ENCODE measurements at regions not wholly inside any gene's neighbourhood (a gene's known extent, or its start where the extent isn't known, plus 50 kb on each side); places are given as distances from the start of the nearest gene placed in this dataset.

DNA sequence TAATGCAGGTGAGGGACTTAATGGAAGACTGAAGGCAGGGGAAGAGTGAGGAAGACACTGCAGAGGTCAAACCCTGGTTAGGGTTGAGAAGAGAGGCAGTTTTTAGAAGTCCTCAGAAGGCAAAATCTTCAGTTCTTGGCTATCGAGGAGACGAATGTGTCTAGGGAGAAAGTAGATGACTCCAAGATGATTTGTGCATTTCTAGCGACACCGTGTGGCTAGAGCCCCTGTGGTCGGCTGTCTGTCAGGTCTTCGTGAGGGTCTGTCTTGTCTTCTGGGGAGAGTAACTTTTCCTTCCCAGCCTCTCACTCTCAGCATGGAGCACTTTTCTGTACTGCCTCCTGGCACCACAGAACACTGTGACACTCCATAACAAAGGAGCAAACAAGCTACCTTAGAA is 458.1 kb downstream of the STIM2 start:
- DNase-seq (ENCODE audit: low read depth) (no peak), FAIRE-seq (no peak)
- Mint-ChIP-seq H3K4me1 (ENCODE audit: low read depth, unreplicated experiment) (no peaks in the 10 kb centered on the region), H3K36me3 (ENCODE audit: low read depth, unreplicated experiment) (no peaks in the 10 kb centered on the region), H3K9me3 (ENCODE audit: unreplicated experiment) (no peaks in the 10 kb centered on the region), H3K27ac (ENCODE audit: unreplicated experiment) (peak overlapping the region; percentile 16), H3K4me3 (ENCODE audit: unreplicated experiment) (no peak overlapping the region), H3K27me3 (ENCODE audit: low read depth, unreplicated experiment) (no peaks in the 10 kb centered on the region)
- Histone ChIP-seq H3K4me2 (ENCODE audit: low read length) (no peak overlapping the region), H2AFZ (ENCODE audit: low read depth, low read length) (no peak overlapping the region), H3K27me3 (ENCODE audit: insufficient read depth, low read length) (no peaks in the 10 kb centered on the region), H3K9me3 (ENCODE audit: insufficient read depth, low read depth, low read length) (no peaks in the 10 kb centered on the region), H3K9ac (ENCODE audit: low read length) (no peak overlapping the region), H3K79me2 (ENCODE audit: insufficient read depth, low read length) (no peaks in the 10 kb centered on the region), H3K27ac (ENCODE audit: low read depth, low read length) (no peak overlapping the region), H3K36me3 (ENCODE audit: insufficient read depth, low read length) (no peaks in the 10 kb centered on the region), H4K20me1 (ENCODE audit: insufficient read depth, low read length) (no peaks in the 10 kb centered on the region), H3K4me1 (ENCODE audit: insufficient read depth, low read length) (no peaks in the 10 kb centered on the region), H3K4me3 (ENCODE audit: insufficient read depth, low read depth, low read length) (no peak overlapping the region)
- TF ChIP-seq, protein P1, sequence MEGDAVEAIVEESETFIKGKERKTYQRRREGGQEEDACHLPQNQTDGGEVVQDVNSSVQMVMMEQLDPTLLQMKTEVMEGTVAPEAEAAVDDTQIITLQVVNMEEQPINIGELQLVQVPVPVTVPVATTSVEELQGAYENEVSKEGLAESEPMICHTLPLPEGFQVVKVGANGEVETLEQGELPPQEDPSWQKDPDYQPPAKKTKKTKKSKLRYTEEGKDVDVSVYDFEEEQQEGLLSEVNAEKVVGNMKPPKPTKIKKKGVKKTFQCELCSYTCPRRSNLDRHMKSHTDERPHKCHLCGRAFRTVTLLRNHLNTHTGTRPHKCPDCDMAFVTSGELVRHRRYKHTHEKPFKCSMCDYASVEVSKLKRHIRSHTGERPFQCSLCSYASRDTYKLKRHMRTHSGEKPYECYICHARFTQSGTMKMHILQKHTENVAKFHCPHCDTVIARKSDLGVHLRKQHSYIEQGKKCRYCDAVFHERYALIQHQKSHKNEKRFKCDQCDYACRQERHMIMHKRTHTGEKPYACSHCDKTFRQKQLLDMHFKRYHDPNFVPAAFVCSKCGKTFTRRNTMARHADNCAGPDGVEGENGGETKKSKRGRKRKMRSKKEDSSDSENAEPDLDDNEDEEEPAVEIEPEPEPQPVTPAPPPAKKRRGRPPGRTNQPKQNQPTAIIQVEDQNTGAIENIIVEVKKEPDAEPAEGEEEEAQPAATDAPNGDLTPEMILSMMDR (IDR thresholded peaks at IDR 0.05; ENCODE audit: insufficient read depth, low read depth, low read length) = peak; percentile 58
- TF ChIP-seq EZH2 (IDR thresholded peaks at IDR 0.05; ENCODE audit: insufficient read depth, low read length) = no peak

DNA sequence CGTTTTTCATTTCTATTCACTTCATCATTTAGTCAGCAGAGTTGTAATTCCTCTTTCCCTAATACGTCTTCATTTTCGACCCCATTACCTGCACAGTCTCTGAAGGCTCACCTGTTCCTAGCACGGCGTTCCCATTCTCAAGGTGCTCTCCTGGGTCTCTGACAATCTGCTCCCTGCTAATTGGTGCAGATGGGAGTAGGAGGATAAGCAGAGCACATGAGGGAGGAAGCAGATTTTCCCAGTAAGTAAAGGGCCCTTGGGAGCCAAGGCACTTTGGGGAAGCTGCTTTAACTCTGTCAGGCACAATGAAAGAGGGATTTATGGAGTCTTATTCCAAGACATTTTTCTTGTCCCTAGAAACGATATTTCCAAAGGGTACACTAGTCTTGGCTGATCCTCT is 466.4 kb downstream of the STIM2 start:
- Mint-ChIP-seq H3K27me3 (ENCODE audit: low read depth, unreplicated experiment) (peaks cover 2% of the 10 kb centered on the region), H3K36me3 (ENCODE audit: low read depth, unreplicated experiment) (no peaks in the 10 kb centered on the region), H3K4me1 (ENCODE audit: low read depth, unreplicated experiment) (peaks cover 5% of the 10 kb centered on the region), H3K9me3 (ENCODE audit: unreplicated experiment) (no peaks in the 10 kb centered on the region), H3K27ac (ENCODE audit: unreplicated experiment) (no peak overlapping the region), H3K4me3 (ENCODE audit: unreplicated experiment) (no peak overlapping the region)
- FAIRE-seq (no peak), DNase-seq (ENCODE audit: low read depth) (no peak)
- TF ChIP-seq EZH2 (IDR thresholded peaks at IDR 0.05; ENCODE audit: insufficient read depth, low read length) = no peak
- TF ChIP-seq, protein P1 (IDR thresholded peaks at IDR 0.05; ENCODE audit: insufficient read depth, low read depth, low read length) = no peak
- H3K79me2 ChIP-seq (ENCODE audit: insufficient read depth, low read length) = no peaks in the 10 kb centered on the region
- no peak overlapping the region for H3K4me2 ChIP-seq (ENCODE audit: low read length)
- H4K20me1 ChIP-seq (ENCODE audit: insufficient read depth, low read length) = no peaks in the 10 kb centered on the region
- no peaks in the 10 kb centered on the region for H3K4me1 ChIP-seq (ENCODE audit: insufficient read depth, low read length)
- no peaks in the 10 kb centered on the region for H3K27me3 ChIP-seq (ENCODE audit: insufficient read depth, low read length)
- H3K27ac ChIP-seq (ENCODE audit: low read depth, low read length) = no peak overlapping the region
- H3K9me3 ChIP-seq (ENCODE audit: insufficient read depth, low read depth, low read length) = no peaks in the 10 kb centered on the region
- H3K4me3 ChIP-seq (ENCODE audit: insufficient read depth, low read depth, low read length) = no peak overlapping the region
- H3K36me3 ChIP-seq (ENCODE audit: insufficient read depth, low read length) = no peaks in the 10 kb centered on the region
- no peak overlapping the region for H3K9ac ChIP-seq (ENCODE audit: low read length)
- H2AFZ ChIP-seq (ENCODE audit: low read depth, low read length) = no peak overlapping the region

DNA sequence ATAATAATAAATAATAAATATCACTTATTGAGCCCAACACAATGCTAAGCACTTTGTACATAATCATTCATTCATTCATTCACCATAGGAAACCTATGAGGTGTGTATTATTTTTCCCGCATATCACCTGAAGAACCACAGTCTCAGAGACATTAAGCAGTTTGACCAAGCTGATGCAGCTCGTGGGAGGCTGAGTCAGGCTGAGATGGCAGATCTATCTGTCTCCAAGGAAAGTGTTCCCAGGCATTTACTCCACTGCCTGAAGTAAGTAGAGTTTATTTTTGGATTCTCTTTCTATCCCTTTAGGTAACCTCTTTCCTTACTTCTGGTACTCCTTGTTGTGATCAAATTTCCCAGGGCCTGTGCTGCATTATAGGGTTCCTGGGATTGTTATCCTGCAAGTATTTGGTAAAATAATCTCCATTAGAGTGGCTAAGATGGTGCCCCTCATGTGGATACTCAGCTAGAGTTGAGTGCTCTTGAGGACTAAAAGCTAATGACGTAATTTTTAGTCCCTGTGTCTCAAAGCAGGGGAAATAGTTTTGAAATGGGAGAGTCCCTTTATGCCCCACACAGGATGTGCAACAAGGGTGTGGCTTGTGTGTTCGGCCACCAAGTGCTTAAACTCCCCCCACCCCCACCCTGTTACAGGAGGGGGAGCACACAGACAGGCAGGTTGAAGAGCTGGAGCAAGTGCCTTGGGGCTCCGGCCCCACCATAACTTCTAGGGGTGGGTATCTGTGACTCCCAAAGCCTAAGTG is 467.0 kb downstream of the STIM2 start:
- no peaks in the 10 kb centered on the region for H3K4me1 ChIP-seq (ENCODE audit: insufficient read depth, low read length)
- no peak overlapping the region for H3K4me3 ChIP-seq (ENCODE audit: insufficient read depth, low read depth, low read length)
- H3K4me3 Mint-ChIP-seq (ENCODE audit: unreplicated experiment) = no peak overlapping the region
- no peak overlapping the region for H3K4me2 ChIP-seq (ENCODE audit: low read length)
- no peaks in the 10 kb centered on the region for H3K36me3 ChIP-seq (ENCODE audit: insufficient read depth, low read length)
- DNase-seq (ENCODE audit: low read depth) = no peak
- no peak overlapping the region for H3K27ac ChIP-seq (ENCODE audit: low read depth, low read length)
- no peaks in the 10 kb centered on the region for H3K9me3 Mint-ChIP-seq (ENCODE audit: unreplicated experiment)
- no peaks in the 10 kb centered on the region for H4K20me1 ChIP-seq (ENCODE audit: insufficient read depth, low read length)
- no peak for FAIRE-seq
- no peaks in the 10 kb centered on the region for H3K79me2 ChIP-seq (ENCODE audit: insufficient read depth, low read length)
- peaks cover 5% of the 10 kb centered on the region for H3K4me1 Mint-ChIP-seq (ENCODE audit: low read depth, unreplicated experiment)
- no peak overlapping the region for H3K9ac ChIP-seq (ENCODE audit: low read length)
- H2AFZ ChIP-seq (ENCODE audit: low read depth, low read length) = no peak overlapping the region
- no peaks in the 10 kb centered on the region for H3K9me3 ChIP-seq (ENCODE audit: insufficient read depth, low read depth, low read length)
- TF ChIP-seq, protein P1 (IDR thresholded peaks at IDR 0.05; ENCODE audit: insufficient read depth, low read depth, low read length) = no peak
- TF ChIP-seq EZH2 (IDR thresholded peaks at IDR 0.05; ENCODE audit: insufficient read depth, low read length) = no peak
- peaks cover 2% of the 10 kb centered on the region for H3K27me3 Mint-ChIP-seq (ENCODE audit: low read depth, unreplicated experiment)
- H3K27ac Mint-ChIP-seq (ENCODE audit: unreplicated experiment) = no peak overlapping the region
- no peaks in the 10 kb centered on the region for H3K27me3 ChIP-seq (ENCODE audit: insufficient read depth, low read length)
- no peaks in the 10 kb centered on the region for H3K36me3 Mint-ChIP-seq (ENCODE audit: low read depth, unreplicated experiment)

All from astrocyte (in vitro differentiated cells and primary cell).